Lower lobe of right lung (tissue), 2 donors: ENCODE measurements at regions not wholly inside any gene's neighbourhood (a gene's known extent, or its start where the extent isn't known, plus 50 kb on each side); places are given as distances from the start of the nearest gene placed in this dataset.

Experiments
- ATAC-seq, 2 donors: fragments of 200-7000 bp; cut with Tn5 transposase; one replicate each; pipeline ENCODE4 v1.9.1; 2020 to 2022; ENCODE audit warnings: mild to moderate bottlenecking in 2 of 2, moderate library complexity in 2 of 2
- DNase-seq: peaks from one replicate; pipeline ENCODE4 v3.0.0-alpha.2; 2020
- H3K27ac ChIP-seq: fragments of 200-600 bp; one replicate; pipeline ENCODE4 v1.8.0; 2022
- H3K27me3 ChIP-seq: fragments of 200-600 bp; one replicate; pipeline ENCODE4 v1.8.0; 2022; ENCODE audit warnings: low read depth
- H3K36me3 ChIP-seq: fragments of 200-600 bp; one replicate; pipeline ENCODE4 v1.8.0; 2022; ENCODE audit warnings: mild to moderate bottlenecking
- H3K4me1 ChIP-seq: fragments of 200-600 bp; one replicate; pipeline ENCODE4 v1.8.0; 2022
- H3K4me3 ChIP-seq: fragments of 200-600 bp; one replicate; pipeline ENCODE4 v1.8.0; 2022; ENCODE audit warnings: mild to moderate bottlenecking
- H3K9me3 ChIP-seq: fragments of 200-600 bp; one replicate; pipeline ENCODE4 v1.8.0; 2022
- CTCF ChIP-seq: fragments of 200-600 bp; IDR thresholded peaks from one replicate; pipeline ENCODE4 v1.8.0; 2022; ENCODE audit warnings: antibody characterized with exemption, mild to moderate bottlenecking
- intact Hi-C: fragments of 100-400 bp; cut with DNase I; formaldehyde crosslinking; loops from one replicate; pipeline ENCODE4 v1.11.0; 2022
- donor health status: DM: no; HTN: yes; CAD: no; lungs with severe emphysema.

DNA sequence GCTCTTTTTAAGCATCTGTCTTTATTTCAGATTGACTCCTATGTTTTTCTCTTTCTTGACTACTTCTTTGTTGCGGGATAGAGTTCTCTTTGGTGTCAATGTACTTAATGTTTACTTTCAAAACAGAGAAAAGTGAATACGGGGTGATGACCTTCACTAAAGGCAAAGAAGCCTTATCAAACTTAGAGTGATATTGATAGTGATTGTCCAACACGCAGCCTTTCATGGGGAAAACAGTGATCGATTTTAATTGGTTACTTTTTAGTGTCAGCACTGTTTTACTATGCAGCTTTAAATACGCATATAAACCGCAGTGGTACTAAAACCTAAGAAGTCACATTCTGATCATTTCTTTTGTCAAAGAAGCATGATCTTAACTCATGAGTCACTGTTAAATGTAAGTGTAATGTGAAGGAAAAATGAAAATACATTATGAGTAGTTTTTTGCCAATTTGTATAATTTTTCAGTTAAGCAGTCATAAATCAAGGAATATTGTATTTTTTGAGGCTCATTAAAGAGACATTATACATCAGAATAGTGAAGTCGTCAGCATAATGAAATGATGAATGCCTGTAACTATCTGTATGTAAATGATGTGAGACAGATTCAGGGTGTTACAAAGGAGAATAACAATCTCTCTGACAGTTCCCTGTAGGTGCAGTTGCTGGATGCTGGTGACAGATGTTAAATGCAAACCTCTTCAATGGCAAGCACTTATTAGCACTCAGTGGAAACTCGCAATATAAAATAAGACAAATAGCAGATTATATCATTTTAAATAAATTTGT, 2082.8 kb upstream of the TENM3 start:
- ATAC-seq (no peak), DNase-seq (no peak)
- Histone ChIP-seq H3K4me1 (no peaks in the 10 kb centered on the region), H3K9me3 (no peaks in the 10 kb centered on the region), H3K27ac (no peak overlapping the region), H3K27me3 (no peaks in the 10 kb centered on the region), H3K4me3 (no peak overlapping the region), H3K36me3 (no peaks in the 10 kb centered on the region)
- no peak for TF ChIP-seq CTCF
- intact Hi-C loops, result no loop called here

DNA sequence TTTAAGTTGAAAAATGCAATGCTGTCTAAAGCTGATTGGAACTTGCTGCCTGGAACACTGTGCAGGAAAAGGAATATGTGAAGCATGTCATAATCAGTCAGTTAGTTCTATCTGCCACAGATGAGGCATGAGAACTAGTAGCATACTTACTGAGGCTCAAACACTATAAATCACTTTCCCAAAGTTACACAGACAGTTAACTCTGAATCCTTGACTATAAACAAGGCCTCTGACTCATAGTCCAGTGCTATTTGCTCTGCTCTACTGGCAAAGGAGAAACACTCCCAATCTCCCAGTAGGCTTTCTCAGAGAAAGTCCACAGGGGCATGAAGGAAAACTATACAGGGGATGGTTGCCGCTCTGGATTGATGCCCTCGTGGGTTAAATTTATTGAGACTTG, 2078.4 kb upstream of the TENM3 start:
- Histone ChIP-seq H3K4me3 (no peak overlapping the region), H3K27ac (no peak overlapping the region), H3K9me3 (no peaks in the 10 kb centered on the region), H3K27me3 (no peaks in the 10 kb centered on the region), H3K4me1 (no peaks in the 10 kb centered on the region), H3K36me3 (no peaks in the 10 kb centered on the region)
- no peak for DNase-seq
- intact Hi-C loops, result no loop called here
- no peak for ATAC-seq
- TF ChIP-seq CTCF, result no peak

GRCh38 chr4:180169394-180169793, 2073.8 kb upstream of the TENM3 start:
- ATAC-seq, result no peak
- H3K36me3 ChIP-seq, result no peaks in the 10 kb centered on the region

DNA sequence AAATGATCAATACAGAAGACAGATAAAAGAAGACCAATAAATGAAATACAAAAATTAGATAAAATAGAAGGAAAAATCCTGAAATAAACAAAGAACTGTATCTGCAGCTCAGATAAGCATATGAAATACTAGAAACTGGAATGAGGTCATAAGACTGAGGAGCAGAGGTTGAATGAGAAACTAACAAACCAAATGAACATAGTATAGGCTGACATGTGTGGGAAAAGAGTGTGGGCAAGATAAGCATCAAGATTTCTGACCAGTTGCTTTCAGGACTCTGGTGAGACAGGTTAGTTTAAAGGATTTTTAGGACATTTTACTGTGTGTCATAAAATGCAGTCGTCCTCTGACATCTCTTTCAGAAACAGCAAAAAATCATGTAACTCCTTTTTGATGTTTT, 2073.2 kb upstream of the TENM3 start:
- Histone ChIP-seq H3K27ac (no peak overlapping the region), H3K27me3 (no peaks in the 10 kb centered on the region), H3K9me3 (no peaks in the 10 kb centered on the region), H3K4me3 (no peak overlapping the region), H3K4me1 (no peaks in the 10 kb centered on the region), H3K36me3 (no peaks in the 10 kb centered on the region)
- no peak for TF ChIP-seq CTCF
- intact Hi-C loops, result no loop called here
- no peak for ATAC-seq
- no peak for DNase-seq

More at GRCh38 chr4:180169394-180169793, 2073.8 kb upstream of the TENM3 start:
- no peak overlapping the region for H3K27ac ChIP-seq
- intact Hi-C loops, result no loop called here
- H3K4me1 ChIP-seq, result no peaks in the 10 kb centered on the region
- no peak for DNase-seq
- no peak for TF ChIP-seq CTCF
- no peaks in the 10 kb centered on the region for H3K9me3 ChIP-seq
- H3K27me3 ChIP-seq, result no peaks in the 10 kb centered on the region
- no peak overlapping the region for H3K4me3 ChIP-seq

DNA sequence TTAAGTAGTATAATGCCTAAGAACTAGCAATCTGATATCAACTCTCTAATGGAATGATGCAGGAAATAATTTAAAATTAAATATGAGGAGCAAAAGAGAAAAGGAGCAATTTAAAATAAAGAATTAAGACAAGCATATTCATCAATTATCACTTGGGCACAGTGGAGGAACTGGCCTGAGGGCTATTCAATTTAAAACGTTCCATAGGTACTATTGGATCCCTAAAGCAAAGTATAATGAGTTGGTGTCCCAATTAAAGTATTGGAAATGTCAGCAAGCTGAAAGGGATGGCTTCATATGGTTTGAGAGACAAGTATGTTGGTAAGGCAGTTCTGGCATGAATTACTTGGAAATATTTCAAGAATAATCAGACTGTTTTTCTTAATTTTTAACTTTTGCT, 2064.1 kb upstream of the TENM3 start:
- intact Hi-C loops, result no loop called here
- Histone ChIP-seq H3K4me1 (no peaks in the 10 kb centered on the region), H3K9me3 (no peaks in the 10 kb centered on the region), H3K4me3 (no peak overlapping the region), H3K27me3 (no peaks in the 10 kb centered on the region), H3K36me3 (no peaks in the 10 kb centered on the region), H3K27ac (no peak overlapping the region)
- TF ChIP-seq CTCF, result no peak
- no peak for ATAC-seq
- no peak for DNase-seq
